HCT116 (cell line): ENCODE measurements at regions not wholly inside any gene's neighbourhood (a gene's known extent, or its start where the extent isn't known, plus 50 kb on each side); places are given as distances from the start of the nearest gene placed in this dataset.

ENCODE experiments used
- ATF3 ChIP-seq: IDR thresholded peaks from 2 replicates; pipeline ENCODE4 v1.6.1; 2012
- CTCF ChIP-seq, 3 experiments: fragments of 200-600 bp in 1 of 3; sonication (generic) in 1 of 3; IDR thresholded peaks in 2 of 3; conservative IDR thresholded peaks in 1 of 3; 2 replicates each; pipeline ENCODE4 v1.5.1; 2012 to 2017; ENCODE audit warnings: low read depth in 2 of 3, low read length in 2 of 3, antibody characterized with exemption in 1 of 3, borderline replicate concordance in 1 of 3, control low read depth in 1 of 3, mild to moderate bottlenecking in 1 of 3, mixed read lengths in 1 of 3, mixed run types in 1 of 3, moderate library complexity in 1 of 3; ENCODE audit not compliant: insufficient read depth in 1 of 3
- JUND ChIP-seq: IDR thresholded peaks from 2 replicates; pipeline ENCODE4 v1.6.1; 2012
- MAX ChIP-seq: IDR thresholded peaks from 2 replicates; pipeline ENCODE4 v1.6.1; 2012
- POLR2A ChIP-seq: IDR thresholded peaks from 2 replicates; pipeline ENCODE4 v1.7.0; 2011; ENCODE audit warnings: borderline replicate concordance; ENCODE audit not compliant: insufficient read depth, insufficient read length; ENCODE audit errors: extremely low read depth
- POLR2AphosphoS5 ChIP-seq: IDR thresholded peaks from 2 replicates; pipeline ENCODE4 v1.6.1; 2011; ENCODE audit warnings: mild to moderate bottlenecking, low read depth, low read length, moderate library complexity
- RAD21 ChIP-seq: IDR thresholded peaks from 2 replicates; pipeline ENCODE4 v1.6.1; 2012; ENCODE audit warnings: low read depth, mild to moderate bottlenecking
- REST ChIP-seq: IDR thresholded peaks from 2 replicates; pipeline ENCODE4 v1.6.1; 2012; ENCODE audit warnings: low read depth
- SP1 ChIP-seq: IDR thresholded peaks from 2 replicates; pipeline ENCODE4 v1.6.1; 2012; ENCODE audit warnings: low read depth

GRCh38 chr11:32280339-32280738, 155.0 kb downstream of the WT1 start:
- no peak for TF ChIP-seq CTCF (IDR thresholded peaks at IDR 0.05 in 2 of 3, conservative IDR thresholded peaks at IDR 0.05 in 1 of 3; ENCODE audit: borderline replicate concordance in 1 of 3, insufficient read depth in 1 of 3, low read depth in 2 of 3, low read length in 2 of 3)
- no peak for TF ChIP-seq MAX
- no peak for TF ChIP-seq ATF3
- TF ChIP-seq POLR2A, result no peak
- TF ChIP-seq SP1, result no peak
- no peak for TF ChIP-seq POLR2AphosphoS5
- no peak for TF ChIP-seq RAD21
- no peak for TF ChIP-seq REST
- no peak for TF ChIP-seq JUND
